Left lobe of liver (tissue), 2 donors: ENCODE measurements at regions not wholly inside any gene's neighbourhood (a gene's known extent, or its start where the extent isn't known, plus 50 kb on each side); places are given as distances from the start of the nearest gene placed in this dataset.

Experiments
- ATAC-seq: fragments of 200-7000 bp; cut with Tn5 transposase; one replicate; pipeline ENCODE4 v1.9.1; 2020; ENCODE audit warnings: mild to moderate bottlenecking, moderate library complexity
- DNase-seq: peaks from one replicate; pipeline ENCODE4 v3.0.0-alpha.2; 2020; ENCODE audit warnings: low spot score
- donor health status: DM: no; HTN: no; CAD: no; lungs with moderate emphysema.
- donor health status: DM: no; HTN: yes; CAD: no.

DNA sequence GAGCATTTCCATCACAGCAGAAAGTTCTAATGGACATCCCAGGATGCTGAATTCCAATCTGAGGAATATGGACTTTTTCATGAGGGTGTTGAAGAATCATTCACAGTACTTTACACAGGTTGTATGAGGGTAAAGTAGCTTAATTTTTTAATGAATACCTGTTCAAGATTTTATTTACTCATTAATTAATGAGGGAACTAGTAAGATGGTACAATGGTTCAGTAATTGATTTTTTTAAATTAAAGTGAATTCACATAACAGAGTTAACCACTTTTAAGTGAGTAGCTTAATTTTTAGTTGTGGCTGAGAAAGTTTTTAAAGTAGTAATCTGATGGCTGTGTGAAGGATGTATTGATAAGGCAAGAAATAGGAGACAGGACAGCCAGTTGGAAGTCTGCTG is 266.5 kb downstream of the GFRA1 start:
- DNase-seq (no peak), ATAC-seq (no peak)

DNA sequence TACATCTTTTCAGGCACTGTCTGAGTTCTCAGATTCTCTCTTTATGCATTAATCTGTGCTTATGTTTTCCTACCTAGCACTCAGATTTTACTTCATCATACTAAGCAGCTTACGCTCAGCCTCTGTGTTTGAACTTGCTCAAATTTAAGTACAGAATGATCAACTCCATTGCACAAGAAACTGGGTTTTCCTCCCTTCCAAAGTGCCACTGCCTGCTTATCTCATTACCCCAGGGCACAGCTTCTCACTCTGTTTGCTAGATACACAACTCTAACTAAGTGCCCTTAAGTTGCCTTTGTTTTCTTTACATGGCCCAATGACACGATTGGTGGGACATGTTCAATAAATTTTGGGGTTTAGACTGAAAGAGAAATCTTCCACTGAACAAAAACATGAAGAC is 267.7 kb downstream of the GFRA1 start:
- DNase-seq (peak; percentile 67), ATAC-seq (peak; percentile 74)

DNA sequence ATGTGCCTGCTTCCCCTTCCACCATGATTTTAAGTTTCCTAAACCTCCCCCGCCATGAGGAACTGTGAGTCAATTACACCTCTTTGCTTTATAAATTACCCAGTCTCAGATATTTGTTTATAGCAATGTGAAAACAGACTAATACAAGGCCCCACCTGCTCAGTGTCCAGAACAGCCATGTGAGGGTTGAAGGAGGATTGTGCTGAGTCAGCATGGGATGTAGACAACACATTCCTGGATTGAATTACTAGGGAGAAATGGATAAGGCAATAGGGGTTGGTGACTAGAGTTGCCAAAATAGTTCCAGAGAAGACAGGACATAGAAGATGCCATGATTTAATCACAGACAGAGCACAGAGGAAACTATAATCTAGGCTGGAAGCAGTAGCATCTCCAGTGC is 270.3 kb downstream of the GFRA1 start:
- DNase-seq (no peak), ATAC-seq (no peak)

- DNase-seq: no peak
- no peak for ATAC-seq
These were observed 271.0 kb downstream of the GFRA1 start for GRCh38 chr10:116001976-116002375.

- ATAC-seq (peak; percentile 72), DNase-seq (peak; percentile 83)
These were observed 271.6 kb downstream of the GFRA1 start for GRCh38 chr10:116001262-116001857.

GRCh38 chr10:116000151-116000842 is 272.7 kb downstream of the GFRA1 start:
- peak; percentile 77 for ATAC-seq
- peak; percentile 63 for DNase-seq
